ENCODE measurements at regions not wholly inside any gene's neighbourhood (a gene's known extent, or its start where the extent isn't known, plus 50 kb on each side); places are given as distances from the start of the nearest gene placed in this dataset.

DNA sequence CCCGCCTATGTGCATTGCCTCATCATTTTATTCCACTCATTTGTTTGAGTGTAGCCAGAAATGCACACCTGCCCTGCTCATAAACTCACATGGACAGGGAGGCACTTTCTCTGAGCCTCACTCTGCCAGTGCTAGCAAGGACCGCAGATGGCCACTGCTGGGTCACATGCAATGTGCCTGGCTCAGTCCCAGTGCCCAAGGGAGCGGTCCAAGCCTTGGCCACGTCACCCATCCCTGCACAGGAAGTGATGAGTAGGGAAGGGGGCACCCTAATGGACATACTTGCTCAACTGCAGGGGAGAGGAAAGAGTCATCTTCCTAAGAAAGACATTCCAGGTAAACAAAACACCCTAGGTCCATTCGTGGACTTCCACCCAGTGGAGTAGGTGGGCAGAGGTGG, 630.9 kb downstream of the IRX1 start:
- TF ChIP-seq, protein P1, sequence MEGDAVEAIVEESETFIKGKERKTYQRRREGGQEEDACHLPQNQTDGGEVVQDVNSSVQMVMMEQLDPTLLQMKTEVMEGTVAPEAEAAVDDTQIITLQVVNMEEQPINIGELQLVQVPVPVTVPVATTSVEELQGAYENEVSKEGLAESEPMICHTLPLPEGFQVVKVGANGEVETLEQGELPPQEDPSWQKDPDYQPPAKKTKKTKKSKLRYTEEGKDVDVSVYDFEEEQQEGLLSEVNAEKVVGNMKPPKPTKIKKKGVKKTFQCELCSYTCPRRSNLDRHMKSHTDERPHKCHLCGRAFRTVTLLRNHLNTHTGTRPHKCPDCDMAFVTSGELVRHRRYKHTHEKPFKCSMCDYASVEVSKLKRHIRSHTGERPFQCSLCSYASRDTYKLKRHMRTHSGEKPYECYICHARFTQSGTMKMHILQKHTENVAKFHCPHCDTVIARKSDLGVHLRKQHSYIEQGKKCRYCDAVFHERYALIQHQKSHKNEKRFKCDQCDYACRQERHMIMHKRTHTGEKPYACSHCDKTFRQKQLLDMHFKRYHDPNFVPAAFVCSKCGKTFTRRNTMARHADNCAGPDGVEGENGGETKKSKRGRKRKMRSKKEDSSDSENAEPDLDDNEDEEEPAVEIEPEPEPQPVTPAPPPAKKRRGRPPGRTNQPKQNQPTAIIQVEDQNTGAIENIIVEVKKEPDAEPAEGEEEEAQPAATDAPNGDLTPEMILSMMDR (IDR thresholded peaks at IDR 0.05): no peak
- TF ChIP-seq POLR2A (IDR thresholded peaks at IDR 0.05) (no peak), EP300 (IDR thresholded peaks at IDR 0.05) (no peak), POLR2AphosphoS5 (IDR thresholded peaks at IDR 0.05) (no peak)
